ENCODE measurements at regions not wholly inside any gene's neighbourhood (a gene's known extent, or its start where the extent isn't known, plus 50 kb on each side); places are given as distances from the start of the nearest gene placed in this dataset.

- DNase-seq: peak; percentile 90
Measured at GRCh38 chr6:4008324-4009047, 70.5 kb downstream of the FAM217A start.

DNA sequence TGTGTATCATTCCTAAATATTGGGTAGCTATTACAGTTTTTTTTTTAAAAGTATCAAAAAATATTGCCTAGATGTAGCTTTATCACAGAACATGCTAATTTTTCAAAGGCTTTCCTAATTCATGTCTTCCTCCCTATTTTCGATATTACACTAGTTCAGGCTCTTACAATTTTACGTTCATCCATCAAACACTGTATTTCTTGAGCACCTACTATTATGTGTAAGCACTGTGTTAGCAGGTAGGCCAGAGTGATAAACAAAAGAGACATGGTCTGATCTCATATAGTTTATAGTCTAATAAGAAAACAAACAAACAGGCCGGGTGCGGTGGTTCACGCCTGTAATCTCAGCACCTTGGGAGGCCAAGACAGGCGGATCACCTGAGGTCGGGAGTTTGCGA lies 69.5 kb downstream of the FAM217A start:
- no peak for DNase-seq

DNA sequence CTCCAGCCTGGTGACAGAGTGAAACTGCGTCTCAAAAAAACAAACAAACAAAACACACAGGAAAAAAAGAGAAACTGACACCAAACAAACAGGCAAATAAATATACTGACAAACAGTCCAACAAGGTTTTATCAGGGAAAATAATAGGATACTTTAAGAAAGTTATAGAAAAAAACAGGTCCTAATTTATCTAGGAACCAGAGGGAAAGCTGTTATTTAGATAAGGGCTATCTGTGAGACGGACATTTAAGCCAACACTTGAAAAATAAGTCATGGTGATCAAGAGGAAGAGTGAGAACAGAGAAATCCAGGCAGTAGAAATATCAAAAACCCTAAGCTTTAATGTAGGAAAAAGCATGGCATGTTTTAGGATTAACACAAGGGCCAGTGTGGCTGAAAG lies 68.9 kb downstream of the FAM217A start:
- DNase-seq: no peak

- no peak for DNase-seq
Measured at GRCh38 chr6:4010689-4011090, 68.2 kb downstream of the FAM217A start.

DNA sequence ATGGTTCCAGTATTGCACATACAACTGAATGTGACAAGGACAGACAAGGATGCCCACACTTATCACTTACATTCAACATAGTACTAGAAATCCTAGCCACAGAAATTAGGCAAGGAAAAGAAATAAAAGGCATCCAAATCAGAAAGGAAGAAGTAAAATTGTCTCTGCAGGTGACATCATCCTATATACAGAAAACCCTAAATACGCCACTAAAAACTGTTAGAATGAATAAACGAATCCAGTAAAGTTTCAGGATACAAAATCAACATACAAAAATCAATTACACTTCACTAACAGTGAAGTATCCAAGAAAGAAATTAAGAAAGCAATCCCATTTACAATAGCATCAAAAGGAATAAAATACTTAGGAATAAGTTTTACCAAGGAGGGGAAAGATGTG lies 66.1 kb downstream of the FAM217A start:
- no peak for DNase-seq

GRCh38 chr6:4017058-4017739 lies 61.7 kb downstream of the FAM217A start:
- DNase-seq: no peak

- peak; percentile 18 for DNase-seq
Measured at GRCh38 chr6:4017834-4018170, 61.1 kb downstream of the FAM217A start.

- DNase-seq: peak; percentile 98
Measured at GRCh38 chr6:4018171-4018923, 60.6 kb downstream of the FAM217A start.
